ENCODE measurements at regions not wholly inside any gene's neighbourhood (a gene's known extent, or its start where the extent isn't known, plus 50 kb on each side); places are given as distances from the start of the nearest gene placed in this dataset.

DNA sequence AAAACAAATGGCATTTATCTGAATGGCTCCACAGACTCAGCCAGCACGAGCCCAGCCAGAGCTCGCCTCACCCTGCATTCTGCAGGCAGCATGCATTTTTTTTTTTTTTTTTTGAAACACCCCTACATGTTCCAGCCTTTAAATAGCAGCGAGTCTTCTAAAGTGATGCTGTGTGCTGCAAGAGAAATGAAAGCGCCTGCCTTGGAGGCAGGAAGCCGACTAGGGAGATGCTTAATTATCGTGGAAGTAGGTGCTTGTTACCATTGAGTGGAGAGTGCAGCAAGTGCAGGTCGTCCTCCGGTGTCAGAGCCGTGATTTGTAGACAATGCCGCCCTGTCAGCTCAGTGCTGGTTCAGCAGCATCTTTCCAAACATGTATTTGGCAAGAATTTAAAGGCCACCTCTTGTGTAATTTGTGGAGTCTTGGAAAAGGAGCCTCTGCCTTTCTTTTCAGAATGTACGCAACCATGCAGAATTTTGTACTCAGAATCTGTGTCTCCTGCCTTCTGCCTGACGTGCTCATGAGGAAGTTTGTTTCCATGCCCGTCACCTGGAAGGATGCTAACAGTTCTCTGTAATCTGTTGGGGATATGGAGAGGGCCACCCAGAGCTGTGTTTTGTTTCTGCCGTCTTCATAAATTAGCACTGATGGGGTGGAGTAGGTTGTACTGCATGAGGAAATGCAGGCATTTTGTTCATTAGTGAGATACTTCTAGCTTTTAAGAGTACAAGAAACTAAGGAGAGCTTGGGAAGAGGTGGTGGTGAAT, 345.9 kb upstream of the RGS6 start:
- Histone ChIP-seq H3K9me3 (ENCODE audit: control insufficient read depth, insufficient read depth, low read length) (no peaks in the 10 kb centered on the region), H3K9ac (ENCODE audit: low read depth, low read length) (no peak overlapping the region), H3K4me3 (ENCODE audit: low read depth, low read length) (no peak overlapping the region), H3K4me1 (ENCODE audit: control insufficient read depth, insufficient read depth, low read length) (peaks cover 2% of the 10 kb centered on the region), H3K27me3 (ENCODE audit: control insufficient read depth, insufficient read depth, low read length) (no peaks in the 10 kb centered on the region), H3K36me3 (ENCODE audit: control insufficient read depth, insufficient read depth, low read length) (no peaks in the 10 kb centered on the region)

DNA sequence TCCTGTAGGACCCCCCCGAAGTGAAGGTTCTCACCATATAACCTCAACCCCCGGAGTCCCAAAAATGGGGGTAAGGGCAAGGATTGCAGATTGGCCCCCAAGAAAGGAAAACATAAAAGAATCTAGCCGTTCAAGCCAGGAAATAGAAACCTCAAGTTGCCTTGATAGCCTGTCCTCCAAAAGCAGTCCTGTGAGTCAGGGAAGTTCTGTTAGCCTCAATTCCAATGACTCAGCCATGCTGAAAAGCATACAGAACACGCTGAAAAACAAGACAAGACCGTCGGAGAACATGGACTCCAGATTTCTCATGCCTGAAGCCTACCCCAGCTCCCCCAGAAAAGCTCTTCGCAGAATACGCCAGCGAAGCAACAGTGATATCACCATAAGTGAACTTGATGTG, 344.2 kb upstream of the RGS6 start:
- Histone ChIP-seq H3K9me3 (ENCODE audit: control insufficient read depth, insufficient read depth, low read length) (no peaks in the 10 kb centered on the region), H3K27me3 (ENCODE audit: control insufficient read depth, insufficient read depth, low read length) (no peaks in the 10 kb centered on the region), H3K9ac (ENCODE audit: low read depth, low read length) (no peak overlapping the region), H3K36me3 (ENCODE audit: control insufficient read depth, insufficient read depth, low read length) (no peaks in the 10 kb centered on the region), H3K4me1 (ENCODE audit: control insufficient read depth, insufficient read depth, low read length) (no peaks in the 10 kb centered on the region), H3K4me3 (ENCODE audit: low read depth, low read length) (no peak overlapping the region)

DNA sequence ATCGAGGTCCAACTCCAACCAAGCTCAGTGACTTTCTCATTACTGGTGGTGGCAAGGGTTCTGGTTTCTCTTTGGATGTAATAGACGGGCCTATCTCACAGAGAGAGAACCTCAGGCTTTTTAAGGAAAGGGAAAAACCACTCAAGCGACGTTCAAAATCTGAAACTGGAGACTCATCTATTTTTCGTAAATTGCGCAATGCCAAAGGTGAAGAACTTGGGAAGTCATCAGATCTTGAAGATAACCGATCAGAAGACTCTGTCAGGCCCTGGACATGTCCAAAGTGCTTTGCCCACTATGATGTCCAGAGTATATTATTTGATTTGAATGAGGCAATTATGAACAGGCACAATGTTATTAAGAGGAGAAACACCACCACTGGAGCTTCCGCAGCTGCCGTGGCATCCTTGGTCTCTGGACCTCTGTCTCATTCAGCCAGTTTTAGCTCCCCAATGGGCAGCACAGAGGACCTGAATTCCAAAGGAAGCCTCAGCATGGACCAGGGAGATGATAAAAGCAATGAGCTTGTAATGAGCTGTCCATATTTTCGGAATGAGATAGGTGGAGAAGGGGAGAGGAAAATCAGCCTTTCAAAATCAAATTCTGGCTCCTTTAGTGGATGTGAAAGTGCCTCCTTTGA, 343.5 kb upstream of the RGS6 start:
- H3K27me3 ChIP-seq (ENCODE audit: control insufficient read depth, insufficient read depth, low read length), result no peaks in the 10 kb centered on the region
- no peaks in the 10 kb centered on the region for H3K36me3 ChIP-seq (ENCODE audit: control insufficient read depth, insufficient read depth, low read length)
- H3K9me3 ChIP-seq (ENCODE audit: control insufficient read depth, insufficient read depth, low read length), result no peaks in the 10 kb centered on the region
- no peak overlapping the region for H3K9ac ChIP-seq (ENCODE audit: low read depth, low read length)
- H3K4me1 ChIP-seq (ENCODE audit: control insufficient read depth, insufficient read depth, low read length), result no peaks in the 10 kb centered on the region
- H3K4me3 ChIP-seq (ENCODE audit: low read depth, low read length), result no peak overlapping the region

DNA sequence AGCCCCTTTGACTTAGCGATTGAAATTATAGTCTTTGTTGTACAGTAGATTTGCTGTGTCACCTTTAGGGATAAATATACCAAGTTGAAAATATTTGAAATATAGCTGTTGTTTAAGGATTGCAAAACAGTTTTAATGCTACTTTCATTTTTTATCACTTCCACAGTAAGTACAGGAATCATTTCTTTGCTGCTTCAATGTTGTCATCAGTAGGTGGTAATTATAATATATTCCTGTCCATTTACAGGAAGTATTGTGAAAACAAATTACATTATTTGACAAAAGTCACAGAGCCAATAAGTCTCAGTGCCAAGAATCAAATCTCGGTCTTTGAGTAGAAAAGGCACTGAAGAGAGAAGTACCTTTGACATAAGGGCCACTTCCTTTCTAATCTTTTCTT, 342.6 kb upstream of the RGS6 start:
- no peak overlapping the region for H3K4me3 ChIP-seq (ENCODE audit: low read depth, low read length)
- H3K9me3 ChIP-seq (ENCODE audit: control insufficient read depth, insufficient read depth, low read length), result no peaks in the 10 kb centered on the region
- H3K36me3 ChIP-seq (ENCODE audit: control insufficient read depth, insufficient read depth, low read length), result no peaks in the 10 kb centered on the region
- H3K9ac ChIP-seq (ENCODE audit: low read depth, low read length), result no peak overlapping the region
- H3K27me3 ChIP-seq (ENCODE audit: control insufficient read depth, insufficient read depth, low read length), result no peaks in the 10 kb centered on the region
- no peaks in the 10 kb centered on the region for H3K4me1 ChIP-seq (ENCODE audit: control insufficient read depth, insufficient read depth, low read length)

DNA sequence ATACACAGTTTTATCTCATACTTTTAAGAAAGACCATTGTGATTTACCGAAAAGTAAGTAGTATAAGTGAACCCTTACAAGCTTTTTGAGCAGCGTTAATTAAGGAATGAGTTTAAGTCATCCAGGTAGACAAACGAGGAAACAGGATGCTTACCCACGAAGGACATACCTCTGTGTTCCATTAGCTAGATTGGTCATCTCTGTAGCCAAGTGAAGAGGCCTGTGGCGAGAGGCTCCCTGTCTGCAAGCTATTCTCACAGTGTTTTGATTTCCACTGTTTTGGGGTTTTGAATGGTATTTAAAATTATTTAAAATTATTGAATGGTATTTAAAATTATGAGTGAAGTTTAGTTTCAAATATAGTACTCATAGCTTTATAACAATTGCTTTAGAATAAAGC, 342.1 kb upstream of the RGS6 start:
- Histone ChIP-seq H3K9me3 (ENCODE audit: control insufficient read depth, insufficient read depth, low read length) (no peaks in the 10 kb centered on the region), H3K4me3 (ENCODE audit: low read depth, low read length) (no peak overlapping the region), H3K4me1 (ENCODE audit: control insufficient read depth, insufficient read depth, low read length) (no peaks in the 10 kb centered on the region), H3K27me3 (ENCODE audit: control insufficient read depth, insufficient read depth, low read length) (no peaks in the 10 kb centered on the region), H3K9ac (ENCODE audit: low read depth, low read length) (no peak overlapping the region), H3K36me3 (ENCODE audit: control insufficient read depth, insufficient read depth, low read length) (no peaks in the 10 kb centered on the region)

DNA sequence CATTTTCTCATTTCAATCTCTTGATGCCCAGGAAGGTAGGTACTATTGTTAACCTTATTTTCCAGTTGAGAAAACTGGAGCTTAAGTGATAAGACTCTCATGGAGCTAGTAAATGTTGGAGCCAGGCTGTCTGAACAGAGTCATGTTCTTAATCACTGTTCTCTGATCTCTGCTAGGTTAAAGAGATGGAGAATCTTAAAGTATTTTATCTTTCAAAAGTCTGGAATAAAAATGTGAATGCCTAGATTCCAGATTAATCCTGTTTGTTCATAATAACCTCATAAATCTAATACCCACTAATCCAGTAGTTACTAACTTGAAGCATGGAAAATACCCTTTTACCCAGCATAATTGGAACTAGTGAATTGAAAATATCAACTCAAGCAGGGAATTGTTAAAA, 341.0 kb upstream of the RGS6 start:
- H3K36me3 ChIP-seq (ENCODE audit: control insufficient read depth, insufficient read depth, low read length), result no peaks in the 10 kb centered on the region
- H3K4me1 ChIP-seq (ENCODE audit: control insufficient read depth, insufficient read depth, low read length), result no peaks in the 10 kb centered on the region
- H3K27me3 ChIP-seq (ENCODE audit: control insufficient read depth, insufficient read depth, low read length), result no peaks in the 10 kb centered on the region
- no peak overlapping the region for H3K9ac ChIP-seq (ENCODE audit: low read depth, low read length)
- H3K4me3 ChIP-seq (ENCODE audit: low read depth, low read length), result no peak overlapping the region
- no peaks in the 10 kb centered on the region for H3K9me3 ChIP-seq (ENCODE audit: control insufficient read depth, insufficient read depth, low read length)

DNA sequence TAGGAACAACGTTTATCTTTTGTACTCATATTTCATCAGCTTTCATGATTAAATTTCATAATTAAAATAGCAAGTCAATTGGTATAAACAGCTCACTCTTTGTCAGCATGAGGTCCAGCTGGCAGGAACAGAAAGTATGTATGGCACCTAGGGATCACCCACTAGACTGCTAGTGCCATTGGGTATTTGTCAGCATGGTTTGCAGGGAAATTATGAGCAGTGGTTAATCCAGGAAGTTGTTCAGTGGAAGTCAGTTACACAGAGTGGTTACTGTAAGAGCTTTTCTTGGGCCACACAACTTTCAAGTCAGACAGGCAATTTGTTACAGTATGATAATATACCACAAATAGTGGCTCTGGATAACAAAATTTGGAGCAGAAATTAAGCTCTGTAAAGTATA, 340.3 kb upstream of the RGS6 start:
- H3K9me3 ChIP-seq (ENCODE audit: control insufficient read depth, insufficient read depth, low read length), result no peaks in the 10 kb centered on the region
- H3K4me1 ChIP-seq (ENCODE audit: control insufficient read depth, insufficient read depth, low read length), result no peaks in the 10 kb centered on the region
- no peaks in the 10 kb centered on the region for H3K36me3 ChIP-seq (ENCODE audit: control insufficient read depth, insufficient read depth, low read length)
- H3K27me3 ChIP-seq (ENCODE audit: control insufficient read depth, insufficient read depth, low read length), result no peaks in the 10 kb centered on the region
- no peak overlapping the region for H3K9ac ChIP-seq (ENCODE audit: low read depth, low read length)
- H3K4me3 ChIP-seq (ENCODE audit: low read depth, low read length), result no peak overlapping the region

DNA sequence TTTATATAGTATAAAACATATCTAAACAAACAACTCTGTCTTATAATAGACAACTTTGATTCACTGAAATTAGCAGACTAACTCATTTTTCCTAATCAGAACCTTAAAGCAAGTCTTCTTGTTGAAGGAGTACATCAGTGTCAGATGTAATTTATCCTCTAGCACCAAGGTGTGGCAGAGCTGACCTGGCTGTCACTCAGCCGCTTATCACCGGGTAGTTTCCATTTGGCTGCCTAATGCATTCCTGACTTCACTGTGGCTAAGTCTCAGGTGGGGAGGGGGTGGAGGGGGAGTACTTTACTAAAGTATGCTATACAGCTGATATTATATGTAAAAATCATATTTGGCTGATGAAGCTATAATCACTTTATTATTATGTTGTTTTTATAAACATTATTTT, 339.9 kb upstream of the RGS6 start:
- Histone ChIP-seq H3K27me3 (ENCODE audit: control insufficient read depth, insufficient read depth, low read length) (no peaks in the 10 kb centered on the region), H3K36me3 (ENCODE audit: control insufficient read depth, insufficient read depth, low read length) (no peaks in the 10 kb centered on the region), H3K9ac (ENCODE audit: low read depth, low read length) (no peak overlapping the region), H3K4me3 (ENCODE audit: low read depth, low read length) (no peak overlapping the region), H3K9me3 (ENCODE audit: control insufficient read depth, insufficient read depth, low read length) (no peaks in the 10 kb centered on the region), H3K4me1 (ENCODE audit: control insufficient read depth, insufficient read depth, low read length) (no peaks in the 10 kb centered on the region)

DNA sequence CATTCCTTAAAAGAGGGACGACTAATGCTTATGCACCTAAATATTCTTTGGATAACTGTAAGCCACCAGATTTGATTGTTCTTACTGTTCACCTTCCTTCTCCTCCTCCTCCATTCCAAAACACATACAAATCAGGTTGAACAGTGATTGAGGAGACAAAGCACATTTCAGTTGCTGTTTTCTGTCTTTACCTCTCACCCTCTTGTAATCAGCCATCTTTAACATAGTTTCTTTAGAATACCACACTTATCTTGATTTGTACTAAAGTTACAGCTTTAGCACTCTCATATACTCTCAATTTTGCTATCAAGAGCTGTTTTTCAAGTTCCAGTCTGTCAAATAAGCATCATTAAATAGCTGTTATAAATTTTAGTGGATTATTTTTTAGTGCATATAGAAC, 338.3 kb upstream of the RGS6 start:
- Histone ChIP-seq H3K36me3 (ENCODE audit: control insufficient read depth, insufficient read depth, low read length) (no peaks in the 10 kb centered on the region), H3K4me3 (ENCODE audit: low read depth, low read length) (no peak overlapping the region), H3K4me1 (ENCODE audit: control insufficient read depth, insufficient read depth, low read length) (no peaks in the 10 kb centered on the region), H3K9ac (ENCODE audit: low read depth, low read length) (no peak overlapping the region), H3K27me3 (ENCODE audit: control insufficient read depth, insufficient read depth, low read length) (no peaks in the 10 kb centered on the region), H3K9me3 (ENCODE audit: control insufficient read depth, insufficient read depth, low read length) (no peaks in the 10 kb centered on the region)

DNA sequence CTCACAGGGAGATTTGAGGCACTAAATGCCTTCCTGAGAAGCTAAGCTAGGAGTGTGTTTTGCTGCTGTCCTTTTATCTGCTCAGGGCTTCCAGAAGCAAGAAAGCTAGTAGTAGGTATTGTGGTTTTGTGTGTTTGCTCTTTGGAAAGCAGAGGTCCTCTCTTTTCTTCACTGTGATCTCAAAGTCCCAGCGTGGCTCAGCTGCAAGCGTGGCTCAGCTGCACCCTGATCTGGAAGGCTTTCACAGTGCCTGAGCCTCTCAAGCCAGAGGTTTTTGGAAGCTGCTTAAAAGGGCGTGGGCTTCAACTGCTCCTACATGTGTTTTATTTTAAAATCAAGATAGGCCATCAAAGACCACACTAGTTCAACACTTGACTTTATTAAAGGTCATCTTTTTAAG, 337.4 kb upstream of the RGS6 start:
- Histone ChIP-seq H3K36me3 (ENCODE audit: control insufficient read depth, insufficient read depth, low read length) (no peaks in the 10 kb centered on the region), H3K4me3 (ENCODE audit: low read depth, low read length) (no peak overlapping the region), H3K27me3 (ENCODE audit: control insufficient read depth, insufficient read depth, low read length) (no peaks in the 10 kb centered on the region), H3K9ac (ENCODE audit: low read depth, low read length) (no peak overlapping the region), H3K9me3 (ENCODE audit: control insufficient read depth, insufficient read depth, low read length) (no peaks in the 10 kb centered on the region), H3K4me1 (ENCODE audit: control insufficient read depth, insufficient read depth, low read length) (no peaks in the 10 kb centered on the region)

DNA sequence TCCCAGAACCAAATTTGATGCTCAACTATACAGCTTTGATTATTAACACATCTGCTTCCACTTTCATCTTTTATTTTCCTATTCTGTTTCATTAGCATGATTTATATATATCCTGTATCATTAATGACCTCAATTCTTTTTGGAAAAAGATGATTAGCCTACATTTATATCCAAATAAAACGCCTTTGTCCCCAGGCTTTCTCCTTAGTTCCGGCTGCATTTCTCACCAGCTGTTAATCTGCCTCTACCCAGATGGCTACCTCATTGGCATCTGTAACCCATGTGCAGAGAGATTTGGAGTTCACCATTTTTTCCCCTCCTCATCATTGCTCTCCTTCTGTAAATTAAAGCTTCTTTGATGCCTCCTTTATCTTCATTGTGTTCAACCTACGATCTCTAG, 336.8 kb upstream of the RGS6 start:
- no peaks in the 10 kb centered on the region for H3K36me3 ChIP-seq (ENCODE audit: control insufficient read depth, insufficient read depth, low read length)
- H3K4me1 ChIP-seq (ENCODE audit: control insufficient read depth, insufficient read depth, low read length), result no peaks in the 10 kb centered on the region
- H3K4me3 ChIP-seq (ENCODE audit: low read depth, low read length), result no peak overlapping the region
- H3K27me3 ChIP-seq (ENCODE audit: control insufficient read depth, insufficient read depth, low read length), result no peaks in the 10 kb centered on the region
- no peaks in the 10 kb centered on the region for H3K9me3 ChIP-seq (ENCODE audit: control insufficient read depth, insufficient read depth, low read length)
- no peak overlapping the region for H3K9ac ChIP-seq (ENCODE audit: low read depth, low read length)

DNA sequence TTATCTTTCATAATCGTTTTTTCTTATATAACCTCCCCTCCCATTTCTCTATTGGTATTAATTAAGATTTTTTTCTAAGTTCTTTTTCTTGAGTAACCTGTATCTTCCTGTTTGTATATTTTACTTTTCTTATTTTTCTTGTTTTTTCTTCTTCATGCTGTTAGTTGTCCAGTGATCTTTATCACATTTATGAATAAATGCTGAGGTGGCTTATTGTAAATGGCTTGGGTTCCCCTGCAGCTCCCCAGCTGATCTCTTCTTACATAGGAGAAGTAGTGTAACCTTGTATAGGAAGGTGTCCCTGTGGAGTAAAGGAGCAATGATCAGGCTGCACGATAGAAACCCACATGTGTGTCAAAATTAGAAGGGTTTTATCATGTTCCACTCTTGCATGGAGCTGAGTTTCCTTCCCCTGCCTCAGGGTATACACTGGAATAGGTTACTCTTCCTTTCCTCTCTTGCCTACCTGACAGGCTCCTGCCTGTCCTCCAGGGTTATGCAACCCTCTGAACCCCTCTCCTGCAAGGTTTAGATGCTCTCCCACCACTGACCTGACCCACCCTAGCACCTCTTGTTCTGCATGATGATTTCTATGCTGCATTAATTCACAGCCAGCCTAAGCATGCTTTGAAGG, 334.8 kb upstream of the RGS6 start:
- Histone ChIP-seq H3K9me3 (ENCODE audit: control insufficient read depth, insufficient read depth, low read length) (no peaks in the 10 kb centered on the region), H3K9ac (ENCODE audit: low read depth, low read length) (no peak overlapping the region), H3K4me3 (ENCODE audit: low read depth, low read length) (no peak overlapping the region), H3K36me3 (ENCODE audit: control insufficient read depth, insufficient read depth, low read length) (no peaks in the 10 kb centered on the region), H3K4me1 (ENCODE audit: control insufficient read depth, insufficient read depth, low read length) (no peaks in the 10 kb centered on the region), H3K27me3 (ENCODE audit: control insufficient read depth, insufficient read depth, low read length) (peaks cover 12% of the 10 kb centered on the region)
